GM21786 (cell line): ENCODE measurements at regions not wholly inside any gene's neighbourhood (a gene's known extent, or its start where the extent isn't known, plus 50 kb on each side); places are given as distances from the start of the nearest gene placed in this dataset.
"Not testable (repeated sequence)": the region's sequence is repeated elsewhere in the genome, so short reads cannot be mapped to it uniquely, and the experiment has no call there.

ENCODE experiments used
- ATAC-seq: cut with Tn5 transposase; IDR thresholded peaks from one replicate; pipeline ENCODE4 v1.9.1; 2021; ENCODE audit not compliant: unreplicated experiment

DNA sequence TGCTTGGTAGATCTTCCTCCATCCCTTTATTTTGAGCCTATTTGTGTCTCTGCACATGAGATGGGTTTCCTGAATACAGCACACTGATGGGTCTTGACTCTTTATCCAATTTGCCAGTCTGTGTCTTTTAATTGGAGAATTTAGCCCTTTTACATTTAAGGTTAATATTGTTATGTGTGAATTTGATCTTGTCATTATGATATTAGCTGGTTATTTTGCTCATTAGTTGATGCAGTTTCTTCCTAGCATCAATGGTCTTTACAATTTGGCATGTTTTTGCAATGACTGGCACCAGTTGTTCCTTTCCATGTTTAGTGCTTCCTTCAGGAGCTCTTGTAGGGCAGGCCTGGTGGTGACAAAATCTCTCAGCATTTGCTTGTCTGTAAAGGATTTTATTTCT is 72.4 kb downstream of the HNRNPD start:
- not testable (repeated sequence) for ATAC-seq

DNA sequence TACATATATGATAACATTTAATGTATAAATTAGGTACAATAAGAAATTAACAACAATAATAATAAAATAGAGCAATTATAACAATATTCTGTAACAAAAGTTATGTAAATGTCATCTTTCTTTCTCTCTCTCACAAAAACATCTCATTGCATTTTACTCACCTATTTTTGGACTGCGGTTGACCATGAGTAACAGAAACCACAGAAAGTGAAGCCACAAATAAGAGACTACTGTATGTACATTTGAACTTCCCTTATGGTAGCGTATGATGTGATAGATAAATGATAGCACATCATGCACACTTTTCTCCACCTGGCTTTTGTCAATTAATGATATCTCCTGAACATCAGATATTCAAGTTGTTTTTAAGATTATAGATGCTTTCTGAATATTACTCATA is 80.5 kb downstream of the HNRNPD start:
- peak; percentile 100 for ATAC-seq

DNA sequence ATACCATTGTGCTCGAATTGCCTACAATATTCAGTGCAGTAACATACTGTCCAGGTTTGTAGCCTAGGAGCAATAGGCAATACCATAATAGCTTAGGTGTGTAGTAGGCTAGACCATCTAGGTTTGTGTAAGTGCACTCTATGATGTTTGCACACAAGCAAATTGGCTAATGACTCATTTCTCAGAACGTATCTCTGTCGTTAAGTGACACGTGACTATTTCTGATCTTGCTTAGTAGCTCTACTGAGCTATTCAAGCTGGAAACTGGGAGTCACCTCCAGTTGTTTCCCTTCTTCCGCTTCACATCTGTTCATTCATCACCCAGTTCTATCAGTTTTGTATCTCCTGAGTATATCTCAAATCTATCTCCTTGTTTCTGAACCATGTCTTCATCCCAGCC is 86.1 kb downstream of the HNRNPD start:
- ATAC-seq: no peak

DNA sequence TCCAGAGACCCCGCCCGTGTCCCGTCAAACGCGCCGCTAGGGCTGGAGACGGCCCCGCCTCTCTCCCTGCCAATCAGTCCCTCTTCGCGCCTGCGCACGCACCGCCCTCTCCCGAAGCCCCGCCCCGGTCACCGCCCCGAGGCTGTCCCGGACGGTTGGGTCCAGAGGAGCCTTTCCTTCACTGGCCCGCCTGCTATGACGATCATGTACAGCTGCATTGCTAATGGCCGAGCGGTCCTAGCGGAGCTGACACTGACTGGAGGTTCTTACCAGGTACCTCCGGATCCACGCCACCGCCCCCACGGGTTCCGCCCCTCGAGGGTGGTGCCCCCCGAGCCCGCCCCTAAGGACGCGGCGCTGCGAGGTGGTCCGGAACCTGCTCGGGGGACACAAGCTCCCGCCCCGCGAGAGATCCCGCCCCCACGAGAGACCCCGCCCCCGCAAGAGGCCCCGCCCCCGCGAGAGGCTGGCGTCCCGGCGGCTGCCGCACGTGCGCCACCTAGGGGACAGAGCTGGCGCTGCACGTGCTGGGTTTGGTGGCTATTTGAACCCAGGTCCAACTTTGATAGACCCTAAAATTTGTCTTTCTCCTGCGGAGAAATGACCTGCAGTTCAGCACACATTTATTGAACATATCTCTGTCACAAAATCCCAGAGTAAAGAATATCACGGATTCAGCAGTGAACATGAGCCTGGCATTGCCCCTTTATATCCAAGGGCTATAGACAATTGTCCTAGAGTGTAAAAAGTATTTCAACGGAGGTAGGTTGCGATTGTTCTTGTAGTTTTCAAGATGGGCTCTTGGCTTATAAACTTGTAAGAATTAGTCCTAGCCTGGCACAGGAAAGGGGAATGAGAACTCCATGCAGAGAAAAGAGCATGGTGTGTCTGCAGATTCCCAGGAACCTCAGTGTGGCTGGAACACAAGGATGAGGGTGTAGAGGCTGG is 88.7 kb downstream of the HNRNPD start:
- peak; percentile 100 for ATAC-seq

DNA sequence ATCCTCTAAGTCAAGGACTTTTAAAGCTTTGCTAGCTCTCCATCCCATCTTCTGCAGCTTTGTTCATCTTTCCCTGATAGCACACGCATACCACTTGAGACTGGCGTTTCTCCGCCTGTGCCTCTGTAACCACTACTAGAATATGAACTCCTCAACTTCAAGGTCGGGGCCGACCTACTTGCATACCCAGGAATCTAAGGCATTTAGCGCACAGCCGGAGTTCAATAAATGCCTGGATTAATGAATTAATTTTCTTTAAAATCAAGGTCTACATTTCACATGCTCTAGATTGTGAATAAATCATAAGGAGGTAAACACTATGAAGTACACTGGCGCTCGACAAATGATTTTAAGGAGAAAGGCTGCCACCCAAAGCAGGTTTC is 89.3 kb downstream of the HNRNPD start:
- ATAC-seq: no peak

DNA sequence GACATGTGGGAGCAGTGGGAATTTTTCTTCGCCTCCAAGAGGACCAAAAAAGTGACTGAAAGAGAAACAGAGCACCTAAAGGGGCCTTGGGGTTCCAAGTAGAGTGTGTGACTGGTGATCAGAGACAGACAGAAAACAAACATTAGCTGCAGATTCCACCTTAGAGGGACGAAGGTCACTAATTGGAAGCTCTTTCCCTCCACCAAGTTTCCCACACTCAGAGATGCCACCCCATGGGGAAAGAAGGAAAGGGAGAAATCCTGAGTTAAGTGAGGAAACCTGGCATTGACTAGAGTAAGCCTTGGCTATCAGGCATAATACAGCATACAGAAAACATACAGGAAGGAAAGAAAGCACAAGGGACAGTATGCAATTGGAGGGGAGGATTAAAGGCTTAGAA is 90.9 kb downstream of the HNRNPD start:
- ATAC-seq: no peak

DNA sequence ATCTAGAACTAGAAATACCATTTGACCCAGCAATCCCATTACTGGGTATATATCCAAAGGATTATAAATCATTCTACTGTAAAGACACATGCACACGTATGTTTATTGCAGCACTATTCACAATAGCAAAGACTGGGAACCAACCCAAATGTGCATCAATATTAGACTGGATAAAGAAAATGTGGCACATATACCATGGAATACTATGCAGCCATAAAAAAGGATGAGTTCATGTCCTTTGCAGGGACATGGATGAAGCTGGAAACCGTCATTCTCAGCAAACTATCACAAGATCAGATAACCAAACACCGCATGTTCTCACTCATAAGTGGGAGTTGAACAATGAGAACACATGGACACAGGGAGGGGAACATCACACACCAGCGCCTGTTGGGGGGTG is 94.2 kb downstream of the HNRNPD start:
- not testable (repeated sequence) for ATAC-seq

DNA sequence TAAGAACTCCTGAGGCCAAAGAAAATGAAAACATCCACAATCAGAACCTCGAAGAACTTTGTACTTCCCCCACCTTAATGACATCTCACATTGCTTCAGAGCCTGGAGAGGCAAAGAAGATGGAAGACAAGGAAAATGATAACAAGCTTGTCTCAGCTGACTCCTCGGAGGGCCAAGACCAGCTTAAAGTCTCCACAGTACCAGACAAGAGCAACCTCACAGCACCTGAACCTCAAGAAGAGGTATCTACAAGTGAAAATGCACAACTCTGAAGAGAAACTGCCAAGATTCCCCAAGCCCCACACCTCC is 97.5 kb downstream of the HNRNPD start:
- ATAC-seq: no peak

DNA sequence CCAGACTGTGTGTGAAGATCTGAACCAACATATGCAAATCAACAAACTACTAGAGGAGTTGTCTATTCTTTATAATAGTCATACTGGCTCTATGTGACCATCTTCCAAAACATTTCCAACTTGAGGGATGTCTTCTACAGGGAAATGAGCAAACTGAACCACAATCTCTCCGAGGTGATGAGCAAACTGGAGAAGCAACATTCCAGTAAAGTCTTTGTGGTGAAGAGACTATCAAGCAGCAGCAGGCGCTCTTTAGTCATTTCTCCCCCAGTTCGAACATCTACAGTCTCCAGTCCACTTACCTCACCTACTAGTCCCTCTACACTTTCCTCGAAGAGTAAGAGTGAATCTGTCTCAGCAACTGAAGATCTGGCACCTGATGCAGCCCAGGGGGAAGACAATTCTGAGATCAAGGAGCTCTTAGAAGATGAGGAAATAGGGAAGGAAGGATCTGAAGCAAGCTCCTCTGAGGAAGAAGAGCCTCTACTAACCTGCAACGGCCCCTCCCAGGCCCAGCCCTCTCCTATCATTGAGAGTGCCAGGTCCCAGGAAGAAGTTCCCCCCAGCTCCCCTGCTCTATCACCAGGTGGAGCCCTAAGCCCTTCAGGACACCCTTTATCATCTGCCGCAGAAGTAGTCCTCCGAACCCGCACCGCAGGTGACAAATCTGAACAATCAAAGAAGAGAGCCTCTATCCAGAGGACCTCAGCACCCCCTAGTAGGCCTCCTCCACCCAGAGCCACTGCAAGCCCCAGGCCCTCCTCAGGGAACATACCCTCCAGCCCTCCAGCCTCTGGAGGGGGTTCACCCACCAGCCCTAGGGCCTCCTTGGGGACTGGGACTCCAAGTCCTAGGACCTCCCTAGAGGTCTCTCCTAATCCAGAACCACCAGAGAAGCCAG is 98.1 kb downstream of the HNRNPD start:
- ATAC-seq: no peak

DNA sequence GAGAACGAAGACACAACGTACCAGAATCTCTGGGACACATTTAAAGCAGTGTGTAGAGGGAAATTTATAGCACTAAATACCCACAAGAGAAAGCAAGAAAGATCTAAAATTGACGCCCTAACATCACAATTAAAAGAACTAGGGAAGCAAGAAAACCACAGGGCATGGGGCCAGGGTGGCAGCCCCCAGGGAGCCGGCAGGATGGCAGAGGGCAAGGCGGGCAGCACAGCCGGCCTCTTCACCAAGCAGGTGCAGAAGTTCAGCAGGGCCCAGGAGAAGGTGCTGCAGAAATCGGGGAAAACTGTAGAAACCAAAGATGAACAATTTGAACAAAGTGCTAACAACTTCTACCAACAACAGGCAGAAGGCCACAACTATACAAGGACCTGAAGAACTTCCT is 99.1 kb downstream of the HNRNPD start:
- not testable (repeated sequence) for ATAC-seq

DNA sequence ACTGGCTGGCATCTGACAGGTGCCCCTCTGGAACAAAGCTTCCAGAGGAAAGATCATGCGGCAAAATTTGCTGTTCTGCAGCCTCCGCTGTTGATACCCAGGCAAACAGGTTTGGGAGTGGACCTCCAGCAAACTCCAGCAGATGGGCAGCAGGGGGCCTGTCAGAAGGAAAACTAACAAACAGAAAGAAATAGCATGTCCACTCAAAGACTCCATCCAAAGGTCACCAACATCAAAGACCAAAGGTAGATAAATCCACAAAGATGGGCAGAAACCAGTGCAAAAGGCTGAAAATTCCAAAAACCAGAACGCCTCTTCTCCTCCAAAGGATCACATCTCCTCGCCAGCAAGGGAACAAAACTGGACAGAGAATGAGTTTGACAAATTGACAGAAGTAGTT is 101.3 kb downstream of the HNRNPD start:
- ATAC-seq: not testable (repeated sequence)

DNA sequence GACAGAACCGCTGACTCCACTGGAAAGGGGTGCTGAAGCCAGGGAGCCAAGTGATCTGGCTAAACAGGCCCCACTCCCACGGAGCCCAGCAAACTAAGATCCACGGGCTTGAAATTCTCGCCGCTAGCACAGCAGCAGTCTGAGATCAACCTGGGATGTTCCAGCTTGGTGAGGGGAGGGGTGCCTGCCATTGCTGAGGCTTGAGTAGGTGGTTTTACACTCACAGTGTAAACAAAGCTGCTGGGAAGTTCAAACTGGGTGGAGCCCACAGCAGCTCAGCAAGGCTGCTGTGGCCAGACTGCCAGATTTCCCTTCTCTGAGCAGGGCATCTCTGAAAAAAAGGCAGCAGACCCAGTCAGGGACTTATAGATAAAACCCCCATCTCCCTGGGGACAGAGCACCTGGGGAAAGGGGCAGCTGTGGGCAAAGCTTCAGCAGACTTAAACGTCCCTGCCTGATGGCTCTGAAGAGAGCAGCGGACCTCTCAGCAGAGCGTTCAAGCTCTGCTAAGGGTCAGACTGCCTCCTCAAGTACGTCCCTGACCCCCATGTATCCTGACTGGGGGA is 101.8 kb downstream of the HNRNPD start:
- ATAC-seq: not testable (repeated sequence)

DNA sequence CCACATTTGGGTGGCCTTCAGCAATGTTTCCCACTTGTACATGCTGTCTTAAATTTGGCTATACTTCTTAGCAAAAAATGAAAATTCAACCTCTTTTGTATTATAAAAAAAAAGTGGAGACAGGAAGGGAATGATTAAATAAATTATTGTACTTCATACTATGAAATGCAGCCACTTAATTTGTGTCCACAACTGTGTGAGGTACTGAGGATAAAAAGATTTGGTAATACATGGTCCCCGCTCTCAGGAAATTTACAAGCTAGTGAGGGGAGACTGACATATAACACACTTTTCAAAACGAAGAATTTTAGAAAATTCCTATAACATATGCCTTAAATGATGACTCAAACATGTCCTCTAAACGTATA is 105.0 kb downstream of the HNRNPD start:
- no peak for ATAC-seq

DNA sequence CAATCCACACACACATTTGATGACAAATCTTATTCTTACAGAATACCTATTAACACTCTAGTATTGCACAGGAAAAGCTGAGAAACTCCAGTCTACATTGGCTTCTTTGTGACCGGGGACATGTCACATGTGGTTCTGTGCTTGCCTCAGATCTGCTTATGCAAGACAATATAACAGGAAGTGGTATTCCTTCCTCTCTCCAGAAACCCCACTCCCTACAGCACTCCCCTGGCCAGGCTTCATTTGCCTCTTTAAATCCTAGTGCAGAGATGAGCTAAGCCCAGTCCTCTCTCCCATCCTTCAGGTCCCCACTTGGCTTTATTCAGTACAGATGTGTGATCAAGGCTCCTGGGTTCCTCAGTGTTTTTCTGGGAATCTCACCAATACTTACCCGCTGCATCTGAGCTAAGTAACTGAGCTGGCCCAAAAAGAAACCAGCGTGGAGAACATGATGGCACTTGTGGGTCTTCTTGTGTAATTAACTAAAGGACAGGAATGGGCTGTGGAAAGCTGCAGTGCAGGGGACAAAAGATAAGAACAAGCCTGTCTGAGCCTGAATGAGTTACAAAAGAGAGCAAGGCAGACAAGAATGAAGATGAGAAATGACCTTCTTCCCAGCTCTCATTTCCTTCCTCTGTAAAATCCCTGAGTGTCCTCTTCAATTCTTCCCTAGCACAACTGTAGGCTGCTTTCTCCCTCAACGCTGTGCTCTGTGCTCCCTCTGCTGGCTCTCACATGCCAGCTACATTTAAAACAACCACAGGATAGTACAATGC is 105.6 kb downstream of the HNRNPD start:
- ATAC-seq: peak; percentile 87

DNA sequence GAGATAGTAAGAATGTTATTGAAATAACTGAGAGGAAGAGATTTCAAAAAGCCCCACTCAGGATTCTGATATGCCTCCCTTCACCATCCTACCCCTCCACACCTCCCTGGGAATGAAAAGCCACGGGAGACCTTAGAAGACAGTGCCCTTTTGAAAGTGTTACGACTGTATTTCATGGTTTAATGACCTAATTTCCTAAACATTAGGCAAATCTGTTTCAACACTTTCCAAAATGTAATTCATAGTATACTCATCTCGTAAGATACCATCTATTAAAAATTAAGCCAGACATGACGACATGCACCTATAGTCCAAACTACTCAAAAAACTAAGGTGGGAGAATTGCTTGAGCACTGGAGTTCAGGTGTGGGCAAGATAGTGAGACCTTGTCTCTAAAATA is 106.3 kb downstream of the HNRNPD start:
- ATAC-seq: no peak

DNA sequence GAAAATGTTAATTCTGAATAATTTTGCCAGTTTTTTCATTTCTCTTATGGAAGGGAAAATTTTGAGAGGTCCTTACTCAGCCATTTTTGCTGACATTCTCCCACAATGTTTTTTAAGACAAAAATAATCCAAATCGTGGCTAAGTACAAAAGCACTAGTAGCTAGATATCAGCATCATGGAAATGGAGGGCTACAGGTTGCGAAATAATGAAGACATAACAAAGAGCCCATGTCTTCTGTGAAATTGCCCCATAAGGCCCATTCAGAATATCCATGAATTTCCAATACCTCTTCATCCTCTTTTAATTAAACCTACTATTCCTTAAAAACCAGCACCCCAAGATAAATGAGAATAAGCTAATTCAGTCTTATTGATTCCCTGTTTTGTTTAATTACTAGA is 107.4 kb downstream of the HNRNPD start:
- no peak for ATAC-seq

DNA sequence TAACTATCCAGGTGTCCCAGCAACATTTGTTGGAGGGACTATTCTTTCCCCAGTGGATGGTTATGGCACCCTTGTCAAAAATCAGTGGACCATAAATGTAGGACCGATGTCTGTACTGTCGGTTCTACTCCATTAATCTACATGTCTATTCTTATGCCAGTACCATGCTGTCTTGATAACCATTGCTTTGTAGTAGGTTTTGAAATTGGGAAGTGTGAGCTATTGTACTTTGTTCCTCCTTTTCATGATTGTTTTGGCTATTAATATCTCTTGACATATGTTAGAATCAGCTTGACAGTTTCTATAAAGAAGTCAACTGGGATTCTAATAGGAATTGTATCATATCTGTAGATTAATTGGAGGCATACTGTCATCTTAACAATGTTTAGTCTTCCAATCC is 112.7 kb downstream of the HNRNPD start:
- ATAC-seq: no peak

DNA sequence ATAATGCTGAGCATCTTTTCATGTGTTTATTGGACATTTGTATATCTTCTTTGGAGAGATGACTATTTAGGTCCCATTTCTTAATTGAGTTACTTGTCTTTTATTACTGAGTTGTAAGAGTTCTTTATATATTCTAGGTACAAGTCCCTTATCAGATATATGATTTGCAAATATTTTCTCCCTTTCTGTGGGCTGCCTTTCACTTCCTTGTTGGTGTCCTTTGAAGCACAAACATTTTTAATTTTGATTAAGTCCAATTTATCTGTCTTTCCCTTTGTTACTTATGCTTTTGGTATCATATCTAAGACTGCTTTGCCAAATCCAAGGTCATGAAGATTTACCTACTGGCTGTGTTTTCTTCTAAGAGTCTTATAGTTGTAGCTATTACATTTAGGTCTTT is 113.2 kb downstream of the HNRNPD start:
- ATAC-seq: no peak

DNA sequence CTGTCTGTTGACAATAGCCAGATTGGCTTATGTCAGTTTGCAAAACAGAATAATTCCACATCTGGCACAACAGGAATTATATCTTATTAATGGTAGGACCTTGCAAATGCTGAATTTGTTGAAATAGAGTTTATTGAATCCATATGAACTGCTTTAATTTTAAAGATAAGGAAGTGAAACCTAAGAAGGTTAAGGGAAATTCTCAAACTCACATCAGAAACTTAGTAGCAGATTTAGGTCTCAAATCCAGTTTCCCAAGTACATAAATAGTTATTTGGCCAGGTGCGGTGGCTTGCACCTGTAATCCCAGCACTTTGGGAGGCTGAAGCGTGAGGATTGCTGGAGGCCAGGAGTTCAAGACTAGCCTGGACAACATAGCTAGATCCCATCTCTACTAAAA is 117.1 kb downstream of the HNRNPD start:
- no peak for ATAC-seq

DNA sequence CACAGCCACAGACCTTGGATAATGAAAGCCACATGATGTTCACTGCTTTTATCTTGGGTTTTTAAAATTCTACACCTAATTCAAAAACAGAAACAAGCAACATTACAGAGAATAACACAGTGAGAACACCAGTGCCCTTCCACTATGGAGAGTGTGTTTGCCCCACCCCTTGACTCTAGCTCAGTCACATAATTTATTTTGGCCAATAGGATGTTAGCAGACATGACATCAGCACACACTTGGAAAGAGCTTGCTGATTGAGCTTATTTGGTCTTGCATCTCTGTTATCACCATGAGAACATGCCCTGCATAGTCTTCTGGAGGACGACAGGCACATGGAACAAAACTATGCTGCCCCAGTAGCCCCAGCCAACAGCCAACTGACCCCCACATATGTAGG is 118.1 kb downstream of the HNRNPD start:
- ATAC-seq: no peak
